ENCODE measurements at regions not wholly inside any gene's neighbourhood (a gene's known extent, or its start where the extent isn't known, plus 50 kb on each side); places are given as distances from the start of the nearest gene placed in this dataset.

- TF ChIP-seq EZH2 (IDR thresholded peaks at IDR 0.05; ENCODE audit: low read length, unreplicated experiment) (no peak), CTCF (conservative IDR thresholded peaks at IDR 0.05; ENCODE audit: low read depth, low read length) (no peak), EZH2phosphoT487 (IDR thresholded peaks at IDR 0.05; ENCODE audit: borderline replicate concordance, low read length) (no peak)
Observed at GRCh38 chr5:2833556-2833955, 82.1 kb upstream of the IRX2 start.
